Activated CD4-positive, alpha-beta memory T cell treated with anti-CD3 and anti-CD28 coated beads, Interleukin-2, amount 10 ng/mL, durations not matched to agents 7 days and 5 days (primary cell): ENCODE measurements at regions not wholly inside any gene's neighbourhood (a gene's known extent, or its start where the extent isn't known, plus 50 kb on each side); places are given as distances from the start of the nearest gene placed in this dataset.

Experiments
- CTCF ChIA-PET: fragments of 350-600 bp; sonication (Branson Sonifier 250); formaldehyde crosslinking; loops from one replicate; lab custom pipeline; 2021; ENCODE audit warnings: antibody characterized with exemption, inconsistent platforms; lab: Charles Lee
- POLR2A ChIA-PET: fragments of 350-600 bp; sonication (Branson Sonifier 250); formaldehyde crosslinking; loops from one replicate; lab custom pipeline; 2021; ENCODE audit warnings: antibody characterized with exemption; lab: Charles Lee
- DNase-seq: peaks from one replicate; pipeline ENCODE4 v3.0.0-alpha.2; 2020
- H3K27ac Mint-ChIP-seq: one replicate; pipeline ENCODE4 v1.8.0; 2021; ENCODE audit warnings: mild to moderate bottlenecking, mixed read lengths
- H3K27me3 Mint-ChIP-seq: one replicate; pipeline ENCODE4 v1.8.0; 2021; ENCODE audit warnings: mixed read lengths
- H3K36me3 Mint-ChIP-seq: one replicate; pipeline ENCODE4 v1.8.0; 2021; ENCODE audit warnings: low read depth, mixed read lengths
- H3K4me1 Mint-ChIP-seq: one replicate; pipeline ENCODE4 v1.8.0; 2021; ENCODE audit warnings: mixed read lengths
- H3K4me3 Mint-ChIP-seq: one replicate; pipeline ENCODE4 v1.8.0; 2021; ENCODE audit warnings: mild to moderate bottlenecking, mixed read lengths
- H3K9me3 Mint-ChIP-seq: one replicate; pipeline ENCODE4 v1.8.0; 2021; ENCODE audit warnings: mixed read lengths

- CTCF ChIA-PET: interaction anchor here (1.4 kb wide), 1 partner anchor 129 kb away, joined by 6 read pairs; no protein-coding TSS in a partner anchor
- Mint-ChIP-seq H3K27ac (no peak overlapping the region), H3K9me3 (no peaks in the 10 kb centered on the region), H3K4me3 (no peak overlapping the region), H3K36me3 (no peaks in the 10 kb centered on the region), H3K4me1 (no peaks in the 10 kb centered on the region), H3K27me3 (peaks cover 12% of the 10 kb centered on the region)
- POLR2A ChIA-PET: no interaction called here
- no peak for DNase-seq
Observed at GRCh38 chr11:57120192-57120965, 61.4 kb upstream of the LRRC55 start.

- no peak overlapping the region for H3K4me3 Mint-ChIP-seq
- ChIA-PET POLR2A (no interaction called here), CTCF (interaction anchor here (0.7 kb wide), 1 partner anchor 128 kb away, joined by 6 read pairs; no protein-coding TSS in a partner anchor)
- H3K9me3 Mint-ChIP-seq: no peaks in the 10 kb centered on the region
- H3K36me3 Mint-ChIP-seq: no peaks in the 10 kb centered on the region
- H3K4me1 Mint-ChIP-seq: no peaks in the 10 kb centered on the region
- peaks cover 12% of the 10 kb centered on the region for H3K27me3 Mint-ChIP-seq
- no peak overlapping the region for H3K27ac Mint-ChIP-seq
- DNase-seq: no peak
Observed at GRCh38 chr11:57121996-57122395, 59.8 kb upstream of the LRRC55 start.

- no peak for DNase-seq
- H3K4me1 Mint-ChIP-seq: no peaks in the 10 kb centered on the region
- no peak overlapping the region for H3K27ac Mint-ChIP-seq
- no peaks in the 10 kb centered on the region for H3K9me3 Mint-ChIP-seq
- POLR2A ChIA-PET: no interaction called here
- no peaks in the 10 kb centered on the region for H3K36me3 Mint-ChIP-seq
- peaks cover 15% of the 10 kb centered on the region for H3K27me3 Mint-ChIP-seq
- CTCF ChIA-PET: no interaction called here
- no peak overlapping the region for H3K4me3 Mint-ChIP-seq
Observed at GRCh38 chr11:57123590-57123989, 58.2 kb upstream of the LRRC55 start.

GRCh38 chr11:57124505-57124904, 57.2 kb upstream of the LRRC55 start:
- POLR2A ChIA-PET: no interaction called here
- no peaks in the 10 kb centered on the region for H3K4me1 Mint-ChIP-seq
- peaks cover 15% of the 10 kb centered on the region for H3K27me3 Mint-ChIP-seq
- no peak for DNase-seq
- H3K36me3 Mint-ChIP-seq: no peaks in the 10 kb centered on the region
- no peaks in the 10 kb centered on the region for H3K9me3 Mint-ChIP-seq
- CTCF ChIA-PET: no interaction called here
- H3K4me3 Mint-ChIP-seq: no peak overlapping the region
- no peak overlapping the region for H3K27ac Mint-ChIP-seq

GRCh38 chr11:57124917-57125316, 56.8 kb upstream of the LRRC55 start:
- no peak for DNase-seq
- H3K9me3 Mint-ChIP-seq: no peaks in the 10 kb centered on the region
- H3K4me1 Mint-ChIP-seq: no peaks in the 10 kb centered on the region
- H3K27me3 Mint-ChIP-seq: peaks cover 15% of the 10 kb centered on the region
- H3K27ac Mint-ChIP-seq: no peak overlapping the region
- no peak overlapping the region for H3K4me3 Mint-ChIP-seq
- POLR2A ChIA-PET: no interaction called here
- no peaks in the 10 kb centered on the region for H3K36me3 Mint-ChIP-seq
- CTCF ChIA-PET: interaction anchor here (0.5 kb wide), 1 partner anchor 125 kb away, joined by 3 read pairs; no protein-coding TSS in a partner anchor

- no peaks in the 10 kb centered on the region for H3K36me3 Mint-ChIP-seq
- no peaks in the 10 kb centered on the region for H3K4me1 Mint-ChIP-seq
- POLR2A ChIA-PET: no interaction called here
- H3K4me3 Mint-ChIP-seq: no peak overlapping the region
- H3K9me3 Mint-ChIP-seq: no peaks in the 10 kb centered on the region
- H3K27ac Mint-ChIP-seq: no peak overlapping the region
- CTCF ChIA-PET: no interaction called here
- H3K27me3 Mint-ChIP-seq: peaks cover 15% of the 10 kb centered on the region
- DNase-seq: no peak
Observed at GRCh38 chr11:57126766-57127400, 54.9 kb upstream of the LRRC55 start.

GRCh38 chr11:57131080-57131790, 50.5 kb upstream of the LRRC55 start:
- no peak for DNase-seq
- ChIA-PET POLR2A (no interaction called here), CTCF (no interaction called here)
- Mint-ChIP-seq H3K4me1 (no peaks in the 10 kb centered on the region), H3K36me3 (no peaks in the 10 kb centered on the region), H3K27ac (no peak overlapping the region), H3K27me3 (peaks cover 5% of the 10 kb centered on the region), H3K9me3 (no peaks in the 10 kb centered on the region), H3K4me3 (no peak overlapping the region)
